ENCODE measurements at regions not wholly inside any gene's neighbourhood (a gene's known extent, or its start where the extent isn't known, plus 50 kb on each side); places are given as distances from the start of the nearest gene placed in this dataset.
"Not testable (repeated sequence)": the region's sequence is repeated elsewhere in the genome, so short reads cannot be mapped to it uniquely, and the experiment has no call there.

GRCh38 chr5:174500636-174501035, 223.7 kb upstream of the MSX2 start:
- ATAC-seq (ENCODE audit: low FRiP score): no peak
- DNase-seq (ENCODE audit: low spot score): no peak
- TF ChIP-seq CTCF (IDR thresholded peaks at IDR 0.05): no peak

GRCh38 chr5:174501461-174502069, 222.8 kb upstream of the MSX2 start:
- TF ChIP-seq CTCF (IDR thresholded peaks at IDR 0.05): no peak
- no peak for DNase-seq (ENCODE audit: low spot score)
- ATAC-seq (ENCODE audit: low FRiP score): no peak

GRCh38 chr5:174503086-174503460, 221.3 kb upstream of the MSX2 start:
- DNase-seq (ENCODE audit: low spot score): no peak
- ATAC-seq (ENCODE audit: low FRiP score): no peak

GRCh38 chr5:174503461-174504265, 220.7 kb upstream of the MSX2 start:
- TF ChIP-seq CTCF (IDR thresholded peaks at IDR 0.05): no peak
- DNase-seq (ENCODE audit: low spot score) (no peak), ATAC-seq (ENCODE audit: low FRiP score) (no peak)

More at GRCh38 chr5:174503086-174503460, 221.3 kb upstream of the MSX2 start:
- TF ChIP-seq CTCF (IDR thresholded peaks at IDR 0.05): no peak

- no peak for DNase-seq (ENCODE audit: low spot score)
- no peak for ATAC-seq (ENCODE audit: low FRiP score)
- no peak for TF ChIP-seq CTCF (IDR thresholded peaks at IDR 0.05)
These were observed 220.1 kb upstream of the MSX2 start for GRCh38 chr5:174504266-174504726.

- ATAC-seq (ENCODE audit: low FRiP score) (no peak), DNase-seq (ENCODE audit: low spot score) (no peak)
- TF ChIP-seq CTCF (IDR thresholded peaks at IDR 0.05): no peak
These were observed 218.8 kb upstream of the MSX2 start for GRCh38 chr5:174505621-174506020.

GRCh38 chr5:174510782-174511453, 213.5 kb upstream of the MSX2 start:
- ATAC-seq (ENCODE audit: low FRiP score); DNase-seq (ENCODE audit: low spot score): not testable (repeated sequence)
